ENCODE measurements at regions not wholly inside any gene's neighbourhood (a gene's known extent, or its start where the extent isn't known, plus 50 kb on each side); places are given as distances from the start of the nearest gene placed in this dataset.
"Not testable (repeated sequence)": the region's sequence is repeated elsewhere in the genome, so short reads cannot be mapped to it uniquely, and the experiment has no call there.

GRCh38 chr15:69876064-69876940, 221.4 kb downstream of the TLE3 start:
- DNase-seq = no peak

- DNase-seq = not testable (repeated sequence)
Measured at GRCh38 chr15:69879963-69880362, 217.8 kb downstream of the TLE3 start.

- DNase-seq = no peak
Measured at GRCh38 chr15:69880571-69881301, 217.0 kb downstream of the TLE3 start.

- no peak for DNase-seq
Measured at GRCh38 chr15:69881302-69881670, 216.4 kb downstream of the TLE3 start.

- no peak for DNase-seq
Measured at GRCh38 chr15:69881766-69882165, 216.0 kb downstream of the TLE3 start.

GRCh38 chr15:69883306-69883705, 214.4 kb downstream of the TLE3 start:
- no peak for DNase-seq

- no peak for DNase-seq
Measured at GRCh38 chr15:69885173-69885955, 212.4 kb downstream of the TLE3 start.

GRCh38 chr15:69887009-69887408, 210.7 kb downstream of the TLE3 start:
- no peak for DNase-seq

- DNase-seq = no peak
Measured at GRCh38 chr15:69887553-69887952, 210.2 kb downstream of the TLE3 start.

- DNase-seq = no peak
Measured at GRCh38 chr15:69888406-69888805, 209.3 kb downstream of the TLE3 start.

- no peak for DNase-seq
Measured at GRCh38 chr15:69891070-69891536, 206.6 kb downstream of the TLE3 start.

GRCh38 chr15:69891606-69892005, 206.1 kb downstream of the TLE3 start:
- DNase-seq = no peak

GRCh38 chr15:69892351-69892750, 205.4 kb downstream of the TLE3 start:
- no peak for DNase-seq

- DNase-seq = no peak
Measured at GRCh38 chr15:69893086-69893485, 204.6 kb downstream of the TLE3 start.

- no peak for DNase-seq
Measured at GRCh38 chr15:69893863-69894262, 203.9 kb downstream of the TLE3 start.

GRCh38 chr15:69895202-69895601, 202.5 kb downstream of the TLE3 start:
- DNase-seq = no peak

- DNase-seq = no peak
Measured at GRCh38 chr15:69896606-69897005, 201.1 kb downstream of the TLE3 start.

GRCh38 chr15:69897061-69897460, 200.7 kb downstream of the TLE3 start:
- DNase-seq = no peak

GRCh38 chr15:69897471-69898237, 200.1 kb downstream of the TLE3 start:
- DNase-seq = no peak

- no peak for DNase-seq
Measured at GRCh38 chr15:69898243-69898642, 199.5 kb downstream of the TLE3 start.

GRCh38 chr15:69902414-69903062, 195.2 kb downstream of the TLE3 start:
- DNase-seq = no peak

Data from T-helper 9 cell (primary cell).